GM18861 (cell line): ENCODE measurements at regions not wholly inside any gene's neighbourhood (a gene's known extent, or its start where the extent isn't known, plus 50 kb on each side); places are given as distances from the start of the nearest gene placed in this dataset.
"Not testable (repeated sequence)": the region's sequence is repeated elsewhere in the genome, so short reads cannot be mapped to it uniquely, and the experiment has no call there.

ENCODE experiments used
- ATAC-seq: cut with Tn5 transposase; IDR thresholded peaks from one replicate; pipeline ENCODE4 v1.9.1; 2021; ENCODE audit not compliant: unreplicated experiment

- ATAC-seq = no peak
Measured at GRCh38 chrX:40996886-40997530, 88.2 kb upstream of the USP9X start.

GRCh38 chrX:40998123-40998522, 87.1 kb upstream of the USP9X start:
- no peak for ATAC-seq

- ATAC-seq = no peak
Measured at GRCh38 chrX:41001327-41001726, 83.9 kb upstream of the USP9X start.

- ATAC-seq = no peak
Measured at GRCh38 chrX:41002026-41002425, 83.2 kb upstream of the USP9X start.

- no peak for ATAC-seq
Measured at GRCh38 chrX:41003506-41004270, 81.6 kb upstream of the USP9X start.

GRCh38 chrX:41005445-41005992, 79.7 kb upstream of the USP9X start:
- no peak for ATAC-seq

GRCh38 chrX:41009850-41010846, 75.1 kb upstream of the USP9X start:
- no peak for ATAC-seq

- no peak for ATAC-seq
Measured at GRCh38 chrX:41014776-41015360, 70.4 kb upstream of the USP9X start.

GRCh38 chrX:41017785-41018184, 67.5 kb upstream of the USP9X start:
- not testable (repeated sequence) for ATAC-seq

GRCh38 chrX:41018391-41019040, 66.7 kb upstream of the USP9X start:
- not testable (repeated sequence) for ATAC-seq

- ATAC-seq = no peak
Measured at GRCh38 chrX:41019041-41019392, 66.2 kb upstream of the USP9X start.

- no peak for ATAC-seq
Measured at GRCh38 chrX:41022566-41022965, 62.7 kb upstream of the USP9X start.

- no peak for ATAC-seq
Measured at GRCh38 chrX:41023098-41023497, 62.1 kb upstream of the USP9X start.

- not testable (repeated sequence) for ATAC-seq
Measured at GRCh38 chrX:41024335-41024734, 60.9 kb upstream of the USP9X start.

- ATAC-seq = no peak
Measured at GRCh38 chrX:41024755-41025154, 60.5 kb upstream of the USP9X start.

- ATAC-seq = no peak
Measured at GRCh38 chrX:41025926-41026701, 59.1 kb upstream of the USP9X start.

- no peak for ATAC-seq
Measured at GRCh38 chrX:41026702-41027078, 58.6 kb upstream of the USP9X start.

GRCh38 chrX:41029332-41029731, 55.9 kb upstream of the USP9X start:
- ATAC-seq = no peak

- no peak for ATAC-seq
Measured at GRCh38 chrX:41031256-41031967, 53.8 kb upstream of the USP9X start.
